ENCODE measurements at regions not wholly inside any gene's neighbourhood (a gene's known extent, or its start where the extent isn't known, plus 50 kb on each side); places are given as distances from the start of the nearest gene placed in this dataset.

DNA sequence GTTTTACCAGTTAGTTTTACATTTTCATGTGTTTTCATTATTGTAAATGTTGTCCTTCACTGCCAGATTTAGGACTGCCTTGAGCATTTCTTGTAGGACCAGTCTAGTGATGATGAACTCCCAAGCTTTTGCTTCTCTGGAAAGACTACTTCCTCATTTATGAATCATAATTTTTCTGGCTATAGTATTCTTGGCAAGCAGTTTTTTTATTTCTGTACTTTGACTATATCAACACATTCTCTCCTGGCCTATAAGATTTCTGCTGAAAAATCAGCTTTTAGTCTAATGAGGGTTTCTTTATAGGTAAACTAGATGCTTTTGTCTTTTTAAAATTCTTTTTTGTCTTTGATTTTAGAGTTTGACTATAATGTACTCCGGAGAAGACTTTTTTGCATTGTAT lies 256.8 kb upstream of the GRAMD2B start:
- TF ChIP-seq, protein P1, sequence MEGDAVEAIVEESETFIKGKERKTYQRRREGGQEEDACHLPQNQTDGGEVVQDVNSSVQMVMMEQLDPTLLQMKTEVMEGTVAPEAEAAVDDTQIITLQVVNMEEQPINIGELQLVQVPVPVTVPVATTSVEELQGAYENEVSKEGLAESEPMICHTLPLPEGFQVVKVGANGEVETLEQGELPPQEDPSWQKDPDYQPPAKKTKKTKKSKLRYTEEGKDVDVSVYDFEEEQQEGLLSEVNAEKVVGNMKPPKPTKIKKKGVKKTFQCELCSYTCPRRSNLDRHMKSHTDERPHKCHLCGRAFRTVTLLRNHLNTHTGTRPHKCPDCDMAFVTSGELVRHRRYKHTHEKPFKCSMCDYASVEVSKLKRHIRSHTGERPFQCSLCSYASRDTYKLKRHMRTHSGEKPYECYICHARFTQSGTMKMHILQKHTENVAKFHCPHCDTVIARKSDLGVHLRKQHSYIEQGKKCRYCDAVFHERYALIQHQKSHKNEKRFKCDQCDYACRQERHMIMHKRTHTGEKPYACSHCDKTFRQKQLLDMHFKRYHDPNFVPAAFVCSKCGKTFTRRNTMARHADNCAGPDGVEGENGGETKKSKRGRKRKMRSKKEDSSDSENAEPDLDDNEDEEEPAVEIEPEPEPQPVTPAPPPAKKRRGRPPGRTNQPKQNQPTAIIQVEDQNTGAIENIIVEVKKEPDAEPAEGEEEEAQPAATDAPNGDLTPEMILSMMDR (IDR thresholded peaks at IDR 0.05), result no peak
- TF ChIP-seq EZH2 (IDR thresholded peaks at IDR 0.05) (no peak), EZH2phosphoT487 (IDR thresholded peaks at IDR 0.05) (no peak)
